ENCODE measurements at regions not wholly inside any gene's neighbourhood (a gene's known extent, or its start where the extent isn't known, plus 50 kb on each side); places are given as distances from the start of the nearest gene placed in this dataset.

DNA sequence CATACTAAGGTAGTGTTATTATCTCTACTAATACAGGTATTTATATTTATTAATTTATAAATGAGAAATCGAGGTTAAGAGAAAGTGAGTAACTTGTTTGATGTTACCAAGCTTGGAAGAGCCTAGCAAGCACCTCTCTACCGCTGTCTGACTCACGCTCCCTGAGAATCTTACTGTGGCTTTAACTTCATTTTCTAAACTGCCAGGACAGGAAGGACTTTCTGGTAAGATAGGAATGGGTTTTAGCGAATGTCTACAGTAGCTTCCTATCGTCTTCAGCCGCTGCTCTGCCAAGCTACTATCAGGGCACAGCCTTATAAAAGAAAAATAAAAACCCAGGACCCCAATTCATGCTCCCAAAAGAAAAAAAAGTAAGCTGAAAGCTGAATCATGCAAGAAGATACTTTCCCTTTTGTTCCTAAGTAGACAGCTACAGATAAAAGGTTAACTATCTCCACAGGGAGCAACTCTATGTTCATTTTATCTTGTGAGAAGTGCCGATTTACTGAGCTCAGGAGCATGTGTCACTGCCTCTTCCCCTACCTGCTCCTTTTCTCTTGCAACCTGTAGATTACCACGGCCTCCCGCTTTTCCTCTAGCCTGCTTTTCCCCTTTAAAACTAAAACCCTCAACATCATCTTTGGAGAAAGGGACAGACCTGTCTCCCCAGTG is 60.2 kb downstream of the THNSL1 start:
- DNase-seq (no peak), ATAC-seq (no peak)
- intact Hi-C loops (cut with DNase I) = loop anchor here in 2 of 4 donors (10.0 kb wide), 1 partner anchor 52 kb away; no protein-coding TSS in a partner anchor
- H3K4me1 ChIP-seq (ENCODE audit: control insufficient read depth, insufficient read depth, low read length) = no peaks in the 10 kb centered on the region
- no peak overlapping the region for H3K27ac ChIP-seq (ENCODE audit: low read length)
- H3K4me3 ChIP-seq (ENCODE audit: low read length) = no peak overlapping the region
- no peaks in the 10 kb centered on the region for H3K27me3 ChIP-seq (ENCODE audit: control insufficient read depth, insufficient read depth)
- 62% methylated on average over 9 of the region's 9 CpGs for WGBS
- H3K9me3 ChIP-seq (ENCODE audit: control insufficient read depth, low read length) = no peaks in the 10 kb centered on the region

DNA sequence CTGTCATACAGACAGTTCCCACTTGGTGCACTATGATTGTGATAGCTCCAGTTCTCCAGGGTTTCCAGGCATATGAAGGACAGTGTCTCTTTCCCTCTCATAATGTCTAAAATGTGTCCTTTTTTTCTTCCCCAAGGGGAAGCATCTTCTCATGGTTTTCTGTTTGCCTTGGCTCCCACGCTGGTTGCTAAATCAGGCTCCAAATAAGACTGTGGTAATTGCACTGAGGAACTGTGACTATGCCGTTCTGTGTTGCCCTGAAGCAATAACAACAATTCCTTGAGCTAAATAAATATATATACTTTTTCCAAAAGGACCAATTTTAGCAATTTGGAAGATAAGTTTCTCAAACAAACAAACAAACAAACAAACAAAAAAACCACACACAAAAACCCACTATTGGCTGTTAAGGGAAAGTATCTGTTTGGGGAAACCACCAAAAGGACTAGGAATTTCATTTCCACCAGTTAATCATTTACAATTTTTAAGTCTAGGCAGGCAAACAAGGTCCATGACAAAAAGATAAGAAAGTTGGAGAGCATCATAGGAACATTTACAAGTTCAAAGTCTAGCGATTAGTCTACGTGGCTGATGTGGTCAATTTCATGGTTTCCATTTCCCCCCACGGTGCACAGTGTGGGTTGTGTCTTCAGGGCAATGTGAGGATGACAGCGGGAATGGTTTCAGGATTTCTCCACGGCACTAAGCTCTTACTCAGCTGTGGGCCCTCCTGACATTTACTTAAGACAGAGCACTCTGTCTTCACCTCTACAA is 62.4 kb downstream of the THNSL1 start:
- H3K4me3 ChIP-seq (ENCODE audit: low read length) = no peak overlapping the region
- no peaks in the 10 kb centered on the region for H3K27me3 ChIP-seq (ENCODE audit: control insufficient read depth, insufficient read depth)
- 62% methylated on average over 7 of the region's 7 CpGs for WGBS
- intact Hi-C loops (cut with DNase I) = loop anchor here in 2 of 4 donors (10.0 kb wide), 1 partner anchor 54 kb away; no protein-coding TSS in a partner anchor
- H3K27ac ChIP-seq (ENCODE audit: low read length) = no peak overlapping the region
- ATAC-seq (no peak), DNase-seq (no peak)
- H3K9me3 ChIP-seq (ENCODE audit: control insufficient read depth, low read length) = no peaks in the 10 kb centered on the region
- H3K4me1 ChIP-seq (ENCODE audit: control insufficient read depth, insufficient read depth, low read length) = no peaks in the 10 kb centered on the region

- ATAC-seq (peak; percentile 95 to 96), DNase-seq (peak; percentile 76 to 88 (median 80))
- Histone ChIP-seq H3K4me1 (ENCODE audit: control insufficient read depth, insufficient read depth, low read length) (no peaks in the 10 kb centered on the region), H3K27ac (ENCODE audit: low read length) (no peak overlapping the region), H3K9me3 (ENCODE audit: control insufficient read depth, low read length) (no peaks in the 10 kb centered on the region), H3K4me3 (ENCODE audit: low read length) (no peak overlapping the region), H3K27me3 (ENCODE audit: control insufficient read depth, insufficient read depth) (no peaks in the 10 kb centered on the region)
- 5% methylated on average over 9 of the region's 9 CpGs for WGBS
- intact Hi-C loops (cut with DNase I) = loop anchor here in 1 of 4 donors (10.0 kb wide), 1 partner anchor 436 kb away; no protein-coding TSS in a partner anchor
Observed at GRCh38 chr10:25080880-25081581, 64.6 kb downstream of the THNSL1 start.

DNA sequence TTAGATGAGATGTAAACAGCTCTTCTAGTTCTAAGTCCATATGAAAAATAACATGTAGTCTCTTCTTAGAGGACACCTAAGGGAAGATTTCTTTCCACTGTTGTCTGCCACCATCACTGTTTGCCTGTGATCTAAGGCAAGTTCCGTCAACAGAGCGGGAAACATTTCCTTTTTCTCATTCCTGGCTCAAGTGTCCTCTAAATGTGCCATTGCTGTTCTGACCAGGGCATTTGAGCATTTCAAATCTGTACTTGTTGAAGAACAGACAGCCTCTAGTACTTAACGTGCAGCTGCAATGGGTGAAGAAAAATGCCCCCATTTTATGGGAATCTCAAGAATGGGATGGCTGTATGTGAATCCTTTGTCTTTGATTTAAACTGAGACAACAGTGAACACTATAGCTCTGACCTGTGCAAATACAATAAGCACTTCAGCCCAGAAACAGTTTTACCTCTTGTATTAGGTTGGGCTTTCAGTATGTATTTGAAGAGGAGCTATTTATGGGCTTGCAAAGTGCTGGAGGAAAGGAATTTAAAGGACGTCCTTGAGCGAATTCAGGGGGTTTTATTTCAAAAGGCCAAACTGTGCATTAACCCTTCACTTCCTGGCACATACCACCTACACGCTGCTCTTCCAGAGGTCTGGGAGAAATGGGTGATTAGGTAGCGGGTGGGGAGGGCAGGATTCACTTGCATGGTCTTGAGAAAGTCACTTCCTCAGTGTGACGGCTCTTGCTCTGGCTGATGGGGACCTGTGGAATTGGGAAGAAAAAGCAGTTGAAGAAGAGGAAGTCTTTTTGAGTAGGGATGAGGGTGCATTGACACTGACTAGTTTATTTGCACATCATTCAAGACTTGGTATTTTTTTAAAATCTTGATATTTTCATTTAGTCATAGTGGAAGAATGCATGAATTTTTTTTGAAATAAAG is 66.1 kb downstream of the THNSL1 start:
- Histone ChIP-seq H3K27me3 (ENCODE audit: control insufficient read depth, insufficient read depth) (no peaks in the 10 kb centered on the region), H3K4me1 (ENCODE audit: control insufficient read depth, insufficient read depth, low read length) (no peaks in the 10 kb centered on the region), H3K9me3 (ENCODE audit: control insufficient read depth, low read length) (no peaks in the 10 kb centered on the region), H3K27ac (ENCODE audit: low read length) (peak overlapping the region; percentile 8), H3K4me3 (ENCODE audit: low read length) (no peak overlapping the region)
- WGBS = 55% methylated on average over 8 of the region's 8 CpGs
- ATAC-seq (no peak), DNase-seq (no peak)
- intact Hi-C loops (cut with DNase I) = loop anchor here in 1 of 4 donors (10.0 kb wide), 1 partner anchor 438 kb away; no protein-coding TSS in a partner anchor

DNA sequence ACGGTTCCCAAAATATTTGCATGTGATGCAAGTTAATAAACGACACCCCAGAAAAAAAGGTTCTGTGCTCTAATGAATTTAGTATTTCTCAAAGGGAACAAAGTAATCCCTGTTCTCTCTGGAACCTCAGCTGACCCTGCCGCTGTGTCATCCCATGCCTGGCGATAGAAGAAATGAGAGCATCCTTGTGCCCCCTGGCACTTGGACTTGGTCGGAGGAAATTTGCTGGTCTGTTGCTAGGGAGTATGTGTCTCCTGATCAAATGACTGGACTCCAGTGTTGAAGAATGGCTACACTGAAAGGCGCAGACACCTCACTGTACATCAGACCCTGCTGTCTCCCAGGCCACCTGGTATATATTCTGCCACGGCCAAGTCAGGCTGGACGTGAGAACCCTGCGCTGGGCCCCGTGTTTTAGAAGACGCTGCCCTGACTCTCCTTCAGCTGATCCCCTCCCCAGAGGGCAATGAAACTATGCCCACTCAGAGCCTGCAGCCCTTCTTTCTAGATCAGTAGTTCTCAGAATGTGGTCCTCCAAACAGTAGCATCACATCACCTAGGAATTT is 67.2 kb downstream of the THNSL1 start:
- H3K4me1 ChIP-seq (ENCODE audit: control insufficient read depth, insufficient read depth, low read length) = no peaks in the 10 kb centered on the region
- 84% methylated on average over 11 of the region's 11 CpGs for WGBS
- no peak overlapping the region for H3K4me3 ChIP-seq (ENCODE audit: low read length)
- DNase-seq (no peak), ATAC-seq (no peak)
- H3K27me3 ChIP-seq (ENCODE audit: control insufficient read depth, insufficient read depth) = no peaks in the 10 kb centered on the region
- intact Hi-C loops (cut with DNase I) = loop anchor here in 1 of 4 donors (10.0 kb wide), 1 partner anchor 439 kb away; no protein-coding TSS in a partner anchor
- H3K27ac ChIP-seq (ENCODE audit: low read length) = no peak overlapping the region
- no peaks in the 10 kb centered on the region for H3K9me3 ChIP-seq (ENCODE audit: control insufficient read depth, low read length)

GRCh38 chr10:25084447-25084846 is 68.0 kb downstream of the THNSL1 start:
- WGBS = 95% methylated on average over 3 of the region's 3 CpGs
- intact Hi-C loops (cut with DNase I) = loop anchor here in 1 of 4 donors (10.0 kb wide), 1 partner anchor 440 kb away; no protein-coding TSS in a partner anchor
- Histone ChIP-seq H3K4me1 (ENCODE audit: control insufficient read depth, insufficient read depth, low read length) (no peaks in the 10 kb centered on the region), H3K9me3 (ENCODE audit: control insufficient read depth, low read length) (no peaks in the 10 kb centered on the region), H3K4me3 (ENCODE audit: low read length) (no peak overlapping the region), H3K27ac (ENCODE audit: low read length) (no peak overlapping the region), H3K27me3 (ENCODE audit: control insufficient read depth, insufficient read depth) (no peaks in the 10 kb centered on the region)
- no peak for DNase-seq
- no peak for ATAC-seq

- DNase-seq (no peak), ATAC-seq (no peak)
- intact Hi-C loops (cut with DNase I) = no loop called here
- H3K4me3 ChIP-seq (ENCODE audit: low read length) = no peak overlapping the region
- H3K27me3 ChIP-seq (ENCODE audit: control insufficient read depth, insufficient read depth) = no peaks in the 10 kb centered on the region
- H3K27ac ChIP-seq (ENCODE audit: low read length) = no peak overlapping the region
- no peaks in the 10 kb centered on the region for H3K4me1 ChIP-seq (ENCODE audit: control insufficient read depth, insufficient read depth, low read length)
- H3K9me3 ChIP-seq (ENCODE audit: control insufficient read depth, low read length) = no peaks in the 10 kb centered on the region
Observed at GRCh38 chr10:25094590-25094989, 78.2 kb downstream of the THNSL1 start.

DNA sequence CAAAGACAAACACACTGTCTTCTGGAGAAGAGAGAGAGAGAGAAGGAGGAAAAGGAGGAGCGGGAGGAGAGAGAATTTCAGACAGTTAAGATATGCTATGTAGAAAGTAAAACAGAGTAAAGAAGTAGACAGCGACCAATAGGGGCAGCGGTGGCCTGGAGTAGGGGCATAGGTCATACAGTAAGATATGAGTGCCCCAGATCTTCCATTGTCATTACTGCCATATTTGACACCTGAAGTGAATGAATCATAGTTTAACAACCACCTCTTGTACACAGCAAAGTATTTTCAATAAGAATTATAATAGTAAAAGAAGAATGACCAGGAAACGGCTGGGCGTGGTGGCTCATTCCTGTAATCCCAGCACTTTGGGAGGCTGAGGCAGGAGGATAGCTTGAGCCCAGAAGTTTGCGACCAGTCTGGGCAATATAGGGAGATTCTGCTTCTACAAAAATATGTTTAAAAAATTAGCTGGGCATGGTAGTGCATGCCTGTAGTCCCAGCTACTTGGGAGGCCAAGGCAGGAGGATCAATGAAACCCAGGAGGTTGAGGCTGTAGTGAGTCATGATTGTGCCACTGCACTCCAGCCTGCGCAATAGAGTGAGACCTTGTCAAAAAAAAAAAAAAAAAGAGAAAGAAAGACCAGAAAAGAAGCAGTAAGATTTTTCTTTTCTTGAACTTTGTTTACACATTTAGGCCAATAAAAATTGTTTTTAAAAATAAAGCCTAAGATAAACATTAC is 77.0 kb upstream of the GPR158 start:
- 94% methylated on average over 7 of the region's 7 CpGs for WGBS
- Histone ChIP-seq H3K27me3 (ENCODE audit: control insufficient read depth, insufficient read depth) (no peaks in the 10 kb centered on the region), H3K9me3 (ENCODE audit: control insufficient read depth, low read length) (no peaks in the 10 kb centered on the region), H3K4me3 (ENCODE audit: low read length) (no peak overlapping the region), H3K4me1 (ENCODE audit: control insufficient read depth, insufficient read depth, low read length) (peaks cover 2% of the 10 kb centered on the region), H3K27ac (ENCODE audit: low read length) (no peak overlapping the region)
- DNase-seq = no peak
- ATAC-seq = no peak
- intact Hi-C loops (cut with DNase I) = no loop called here

DNA sequence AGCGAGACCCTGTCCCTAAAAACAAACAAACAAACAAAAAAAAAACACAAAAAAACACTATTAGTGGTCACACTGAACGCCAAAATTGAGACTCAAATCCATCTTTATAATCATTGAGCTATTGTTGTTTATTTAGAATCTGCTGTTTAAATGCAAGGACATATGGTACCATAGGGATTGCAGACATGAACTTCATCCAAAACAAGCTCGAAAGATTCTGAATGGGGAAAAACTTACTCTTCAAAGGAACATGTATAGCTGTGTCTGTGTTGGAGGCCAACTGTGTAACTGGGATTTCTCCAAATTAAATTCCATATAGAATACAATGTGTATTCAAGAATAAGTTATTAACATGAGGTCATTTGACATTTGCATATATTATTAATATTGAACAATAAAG is 74.7 kb upstream of the GPR158 start:
- WGBS = 82% methylated on average over 3 of the region's 3 CpGs
- intact Hi-C loops (cut with DNase I) = no loop called here
- no peak for ATAC-seq

More for the DNA sequence above, 74.7 kb upstream of the GPR158 start:
- Histone ChIP-seq H3K27ac (ENCODE audit: low read length) (no peak overlapping the region), H3K27me3 (ENCODE audit: control insufficient read depth, insufficient read depth) (no peaks in the 10 kb centered on the region), H3K4me1 (ENCODE audit: control insufficient read depth, insufficient read depth, low read length) (peaks cover 2% of the 10 kb centered on the region), H3K4me3 (ENCODE audit: low read length) (no peak overlapping the region), H3K9me3 (ENCODE audit: control insufficient read depth, low read length) (no peaks in the 10 kb centered on the region)
- no peak for DNase-seq

All from right cardiac atrium (tissue), 5 donors.